ENCODE measurements at regions not wholly inside any gene's neighbourhood (a gene's known extent, or its start where the extent isn't known, plus 50 kb on each side); places are given as distances from the start of the nearest gene placed in this dataset.
"Not testable (repeated sequence)": the region's sequence is repeated elsewhere in the genome, so short reads cannot be mapped to it uniquely, and the experiment has no call there.

DNA sequence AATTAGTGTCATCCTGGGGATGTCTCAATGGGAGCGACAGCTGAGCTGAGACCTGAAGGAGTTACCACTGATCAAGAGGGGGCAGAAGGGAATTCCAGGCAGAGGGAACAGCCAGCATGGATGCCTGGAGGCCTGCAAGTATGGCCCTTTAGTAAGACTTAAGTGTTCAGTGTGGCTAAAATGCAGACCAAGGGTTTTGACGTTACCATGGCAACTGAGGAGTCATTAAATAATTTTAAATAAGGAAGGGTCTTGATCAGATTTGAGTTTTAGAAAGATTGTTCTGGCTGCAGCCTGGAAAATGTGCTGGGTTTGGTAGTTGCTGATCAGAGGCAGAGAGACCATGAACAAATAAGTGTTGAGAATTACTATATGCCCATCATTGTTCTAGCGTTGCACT, 285.5 kb downstream of the USP46 start:
- ATAC-seq (no peak), DNase-seq (ENCODE audit: low spot score in 2 of 2) (no peak)
- Mint-ChIP-seq H3K27ac (no peak overlapping the region), H3K9me3 (no peaks in the 10 kb centered on the region), H3K36me3 (no peaks in the 10 kb centered on the region)

GRCh38 chr4:52374877-52375276, 284.2 kb downstream of the USP46 start:
- no peak overlapping the region for H3K27ac Mint-ChIP-seq
- no peaks in the 10 kb centered on the region for H3K36me3 Mint-ChIP-seq
- ATAC-seq (no peak), DNase-seq (ENCODE audit: low spot score in 2 of 2) (no peak)
- no peaks in the 10 kb centered on the region for H3K9me3 Mint-ChIP-seq

- no peak overlapping the region for H3K27ac Mint-ChIP-seq
- DNase-seq (ENCODE audit: low spot score in 2 of 2) (peak in 1 of 2 donors; percentile 18), ATAC-seq (no peak)
- H3K9me3 Mint-ChIP-seq: no peaks in the 10 kb centered on the region
- H3K36me3 Mint-ChIP-seq: no peaks in the 10 kb centered on the region
Measured at GRCh38 chr4:52376132-52376704, 282.9 kb downstream of the USP46 start.

DNA sequence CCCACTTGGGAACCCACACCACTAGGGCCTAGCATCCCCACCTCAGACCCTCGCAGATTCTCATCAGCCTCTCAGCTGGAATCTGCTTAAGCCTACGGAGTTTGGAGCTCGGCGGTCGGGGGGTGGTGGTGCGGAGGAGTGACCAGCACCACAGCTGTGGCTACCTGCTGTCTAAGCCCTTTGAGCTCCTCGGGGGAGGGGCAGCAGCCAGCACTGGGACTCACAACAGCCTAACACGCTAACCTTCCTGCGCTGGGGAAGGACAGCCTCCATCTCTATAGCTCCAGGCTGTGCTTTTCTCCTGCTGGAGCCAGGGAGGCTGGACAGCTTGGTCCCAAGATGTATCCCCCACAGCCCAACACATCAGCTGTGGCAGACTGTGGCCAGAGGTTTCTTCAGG, 281.5 kb downstream of the USP46 start:
- no peaks in the 10 kb centered on the region for H3K36me3 Mint-ChIP-seq
- no peak overlapping the region for H3K27ac Mint-ChIP-seq
- DNase-seq (ENCODE audit: low spot score in 2 of 2) (no peak), ATAC-seq (no peak)
- no peaks in the 10 kb centered on the region for H3K9me3 Mint-ChIP-seq

DNA sequence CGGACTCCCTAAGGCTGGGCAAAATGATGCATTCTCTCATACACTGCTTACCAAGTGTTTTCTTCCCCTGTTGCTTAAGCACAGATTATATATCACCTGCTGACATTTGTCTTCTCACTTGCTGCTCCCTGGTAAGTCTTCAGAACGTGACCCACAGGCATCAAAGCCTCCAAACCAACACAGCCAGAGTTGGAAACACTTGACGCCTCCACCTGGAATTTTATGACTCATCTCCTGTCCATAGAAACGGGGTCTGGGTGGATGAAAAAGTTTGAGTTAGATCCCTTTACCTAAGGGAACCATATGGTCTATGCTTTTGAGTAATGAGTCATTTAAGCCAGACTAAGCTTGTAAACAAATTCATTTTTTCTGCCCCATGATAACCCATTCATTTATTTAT, 251.6 kb downstream of the USP46 start:
- Mint-ChIP-seq H3K27ac (no peak overlapping the region), H3K9me3 (peaks cover 8 to 18% of the 10 kb centered on the region in 2 donors)

GRCh38 chr4:52408032-52408431, 251.1 kb downstream of the USP46 start:
- peaks cover under 1 to 19% of the 10 kb centered on the region in 2 donors for H3K36me3 Mint-ChIP-seq
- ATAC-seq (no peak), DNase-seq (ENCODE audit: low spot score in 2 of 2) (no peak)
- H3K27ac Mint-ChIP-seq: no peak overlapping the region
- H3K9me3 Mint-ChIP-seq: peaks cover 10 to 21% of the 10 kb centered on the region in 2 donors

More for the DNA sequence above, 251.6 kb downstream of the USP46 start:
- no peak for DNase-seq (ENCODE audit: low spot score in 2 of 2)
- ATAC-seq: no peak
- H3K36me3 Mint-ChIP-seq: peaks cover 0 to 14% of the 10 kb centered on the region in 2 donors

DNA sequence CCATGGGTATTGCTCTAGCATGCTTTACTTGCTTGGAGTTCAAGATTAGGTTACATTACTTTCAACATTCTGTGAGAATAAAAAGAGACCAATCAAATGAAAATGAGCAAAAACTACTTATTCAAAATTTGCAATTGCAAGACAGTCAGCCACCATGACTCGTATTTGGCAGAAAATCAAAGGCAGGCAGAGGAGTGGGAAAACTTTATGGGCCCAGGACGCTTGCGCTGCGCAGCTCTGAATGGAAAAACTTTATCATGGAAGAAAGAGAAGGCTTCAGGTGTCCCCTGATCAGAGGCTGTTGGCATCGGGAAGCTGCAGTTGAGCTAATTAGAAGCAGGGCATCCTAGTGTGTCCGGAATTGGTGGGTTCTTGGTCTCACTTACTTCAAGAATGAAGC, 250.6 kb downstream of the USP46 start:
- DNase-seq (ENCODE audit: low spot score in 2 of 2) (no peak), ATAC-seq (no peak)
- peaks cover 14 to 24% of the 10 kb centered on the region in 2 donors for H3K9me3 Mint-ChIP-seq
- H3K36me3 Mint-ChIP-seq: peaks cover 5 to 21% of the 10 kb centered on the region in 2 donors
- no peak overlapping the region for H3K27ac Mint-ChIP-seq

- Mint-ChIP-seq H3K9me3 (peaks cover 16 to 24% of the 10 kb centered on the region in 2 donors), H3K36me3 (peaks cover 6 to 21% of the 10 kb centered on the region in 2 donors)
- not testable (repeated sequence) for DNase-seq (ENCODE audit: low spot score in 2 of 2); ATAC-seq; H3K27ac Mint-ChIP-seq
Measured at GRCh38 chr4:52409766-52410165, 249.3 kb downstream of the USP46 start.

DNA sequence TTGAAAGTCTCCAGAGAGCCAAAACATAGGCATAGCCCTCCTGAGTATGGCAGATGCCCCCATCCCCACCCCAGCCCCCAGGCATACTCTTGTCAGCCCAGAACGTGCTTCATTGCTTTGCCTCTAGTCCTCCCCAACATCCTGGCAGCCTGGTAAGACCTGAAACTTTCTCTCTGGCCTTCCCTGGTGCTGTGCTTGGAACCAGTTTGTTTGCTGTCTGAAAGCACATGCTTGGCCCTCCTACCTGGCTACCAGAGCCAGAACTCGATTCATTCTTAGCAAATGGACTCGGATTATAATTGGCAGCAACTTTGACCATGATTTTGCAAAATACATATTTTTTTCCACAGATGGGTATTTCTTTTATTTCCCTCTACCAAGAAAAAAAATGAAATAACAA, 248.1 kb downstream of the USP46 start:
- ATAC-seq (no peak), DNase-seq (ENCODE audit: low spot score in 2 of 2) (no peak)
- Mint-ChIP-seq H3K27ac (no peak overlapping the region), H3K9me3 (peaks cover 16 to 24% of the 10 kb centered on the region in 2 donors), H3K36me3 (peaks cover 6 to 21% of the 10 kb centered on the region in 2 donors)

DNA sequence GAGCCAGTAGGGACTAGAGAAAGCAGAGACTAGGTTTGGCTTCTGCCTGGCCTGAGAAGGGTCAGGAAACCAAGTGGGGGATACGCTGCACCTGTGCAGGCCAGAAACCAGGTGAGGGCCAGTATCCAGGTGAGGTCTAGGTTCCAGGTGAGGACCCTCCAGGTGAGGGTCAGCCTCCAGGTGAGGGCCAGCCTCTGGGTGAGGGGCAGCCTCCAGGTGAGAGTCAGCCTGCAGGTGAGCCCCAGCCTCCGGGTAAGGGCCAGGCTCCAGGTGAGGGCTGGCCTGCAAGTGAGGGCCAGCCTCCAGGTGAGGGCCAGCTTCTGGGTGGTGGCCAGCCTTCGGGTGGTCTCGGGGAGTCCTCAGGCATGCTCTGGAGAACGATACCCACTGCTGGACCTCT, 238.8 kb downstream of the USP46 start:
- Mint-ChIP-seq H3K9me3 (peaks cover 5% of the 10 kb centered on the region in 2 donors), H3K36me3 (no peaks in the 10 kb centered on the region), H3K27ac (no peak overlapping the region)
- DNase-seq (ENCODE audit: low spot score in 2 of 2) (no peak), ATAC-seq (no peak)

GRCh38 chr4:52421811-52422213, 237.3 kb downstream of the USP46 start:
- DNase-seq (ENCODE audit: low spot score in 2 of 2) (no peak), ATAC-seq (no peak)
- H3K36me3 Mint-ChIP-seq: no peaks in the 10 kb centered on the region
- H3K9me3 Mint-ChIP-seq: peaks cover 5 to 10% of the 10 kb centered on the region in 2 donors
- H3K27ac Mint-ChIP-seq: no peak overlapping the region

- Mint-ChIP-seq H3K9me3 (peaks cover 1 to 6% of the 10 kb centered on the region in 2 donors), H3K36me3 (no peaks in the 10 kb centered on the region), H3K27ac (no peak overlapping the region)
- ATAC-seq (no peak), DNase-seq (ENCODE audit: low spot score in 2 of 2) (no peak)
Measured at GRCh38 chr4:52423967-52424366, 235.1 kb downstream of the USP46 start.

GRCh38 chr4:52425751-52426326, 233.3 kb downstream of the USP46 start:
- ATAC-seq (no peak), DNase-seq (ENCODE audit: low spot score in 2 of 2) (no peak)
- Mint-ChIP-seq H3K36me3 (no peaks in the 10 kb centered on the region), H3K9me3 (peaks cover 0 to 5% of the 10 kb centered on the region in 2 donors), H3K27ac (no peak overlapping the region)

DNA sequence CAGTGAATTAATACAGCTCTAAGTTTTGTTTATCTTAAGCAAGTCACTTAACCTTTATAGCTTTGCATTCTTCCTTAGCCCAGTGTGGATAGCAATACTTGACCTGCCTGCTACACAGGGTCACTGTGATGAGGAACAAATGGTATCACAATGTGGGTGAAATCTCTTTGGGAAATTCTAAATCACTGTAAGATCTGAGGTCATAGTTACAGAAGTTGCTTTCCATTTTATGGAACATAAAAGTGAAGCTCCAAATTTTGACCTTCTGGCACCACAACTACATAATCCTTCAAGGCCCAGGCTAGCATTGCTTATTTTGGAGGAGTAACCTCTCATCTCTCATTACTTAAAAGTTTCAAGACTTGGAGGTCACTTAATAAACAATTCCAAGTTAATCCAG, 227.7 kb downstream of the USP46 start:
- Mint-ChIP-seq H3K9me3 (no peaks in the 10 kb centered on the region), H3K27ac (no peak overlapping the region), H3K36me3 (no peaks in the 10 kb centered on the region)
- DNase-seq (ENCODE audit: low spot score in 2 of 2) (no peak), ATAC-seq (no peak)

DNA sequence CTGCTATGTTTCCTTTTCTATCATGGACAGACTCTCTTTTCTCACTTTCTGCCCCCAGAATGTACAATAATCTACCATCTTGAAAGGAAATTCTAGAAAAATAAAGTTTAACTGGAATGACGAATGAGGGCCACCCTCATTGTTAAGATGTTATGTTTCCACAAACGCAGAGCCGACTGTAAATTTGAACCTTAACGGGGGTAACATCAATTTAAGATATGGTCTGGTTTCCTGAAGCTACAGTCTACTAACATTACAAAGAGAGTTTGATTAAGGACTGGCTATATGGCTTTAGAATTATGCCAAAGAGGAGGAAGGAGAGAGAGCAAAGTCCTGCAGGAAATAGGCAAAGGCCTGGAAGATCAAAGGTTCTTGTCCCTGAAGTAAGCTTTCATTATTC, 227.2 kb downstream of the USP46 start:
- Mint-ChIP-seq H3K36me3 (no peaks in the 10 kb centered on the region), H3K27ac (no peak overlapping the region), H3K9me3 (no peaks in the 10 kb centered on the region)
- no peak for ATAC-seq
- DNase-seq (ENCODE audit: low spot score in 2 of 2): no peak

DNA sequence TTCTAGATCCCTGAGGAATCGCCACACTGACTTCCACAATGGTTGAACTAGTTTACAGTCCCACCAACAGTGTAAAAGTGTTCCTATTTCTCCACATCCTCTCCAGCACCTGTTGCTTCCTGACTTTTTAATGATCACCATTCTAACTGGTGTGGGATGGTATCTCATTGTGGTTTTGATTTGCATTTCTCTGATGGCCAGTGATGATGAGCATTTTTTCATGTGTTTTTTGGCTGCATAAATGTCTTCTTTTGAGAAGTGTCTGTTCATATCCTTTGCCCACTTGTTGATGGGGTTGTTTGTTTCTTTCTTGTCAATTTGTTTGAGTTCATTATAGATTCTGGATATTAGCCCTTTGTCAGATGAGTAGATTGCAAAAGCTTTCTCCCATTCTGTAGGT, 216.6 kb downstream of the USP46 start:
- H3K36me3 Mint-ChIP-seq; H3K27ac Mint-ChIP-seq; ATAC-seq; DNase-seq (ENCODE audit: low spot score in 2 of 2): not testable (repeated sequence)
- peaks cover 7 to 11% of the 10 kb centered on the region in 2 donors for H3K9me3 Mint-ChIP-seq

GRCh38 chr4:52472444-52472843, 186.7 kb downstream of the USP46 start:
- H3K27ac Mint-ChIP-seq: no peak overlapping the region
- ATAC-seq: no peak
- no peaks in the 10 kb centered on the region for H3K9me3 Mint-ChIP-seq

DNA sequence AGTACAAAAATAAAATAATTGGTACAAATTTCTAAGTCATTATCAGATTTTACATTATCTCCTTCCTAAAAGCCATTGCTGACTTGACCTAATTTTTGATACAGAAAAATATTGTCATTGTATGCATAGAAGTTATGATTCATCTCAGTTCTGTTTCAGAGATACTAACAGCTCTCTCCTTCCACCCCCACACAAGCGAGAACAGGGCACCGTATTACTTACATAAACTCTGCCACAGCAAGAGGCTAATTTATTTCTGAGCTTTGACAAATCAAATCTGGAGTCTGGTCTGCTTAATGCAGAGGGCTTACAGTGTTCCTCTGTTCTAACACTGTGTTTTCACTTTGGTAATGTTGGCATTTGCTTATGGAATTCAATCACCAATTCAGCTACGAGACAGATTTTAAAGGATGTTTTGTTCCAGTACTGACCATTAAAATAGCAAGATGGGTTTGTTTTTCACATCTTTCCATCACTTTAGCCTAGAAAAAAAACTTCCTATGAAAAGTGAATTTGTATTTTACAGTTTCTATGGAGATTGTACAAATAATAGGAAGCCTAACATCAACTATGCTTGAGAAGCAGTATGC, 181.8 kb downstream of the USP46 start:
- Mint-ChIP-seq H3K36me3 (no peaks in the 10 kb centered on the region), H3K27ac (no peak overlapping the region), H3K9me3 (no peaks in the 10 kb centered on the region)
- DNase-seq (ENCODE audit: low spot score in 2 of 2) (no peak), ATAC-seq (no peak)

More at GRCh38 chr4:52472444-52472843, 186.7 kb downstream of the USP46 start:
- DNase-seq (ENCODE audit: low spot score in 2 of 2): no peak
- no peaks in the 10 kb centered on the region for H3K36me3 Mint-ChIP-seq
